ENCODE measurements at regions not wholly inside any gene's neighbourhood (a gene's known extent, or its start where the extent isn't known, plus 50 kb on each side); places are given as distances from the start of the nearest gene placed in this dataset.
"Not testable (repeated sequence)": the region's sequence is repeated elsewhere in the genome, so short reads cannot be mapped to it uniquely, and the experiment has no call there.

DNA sequence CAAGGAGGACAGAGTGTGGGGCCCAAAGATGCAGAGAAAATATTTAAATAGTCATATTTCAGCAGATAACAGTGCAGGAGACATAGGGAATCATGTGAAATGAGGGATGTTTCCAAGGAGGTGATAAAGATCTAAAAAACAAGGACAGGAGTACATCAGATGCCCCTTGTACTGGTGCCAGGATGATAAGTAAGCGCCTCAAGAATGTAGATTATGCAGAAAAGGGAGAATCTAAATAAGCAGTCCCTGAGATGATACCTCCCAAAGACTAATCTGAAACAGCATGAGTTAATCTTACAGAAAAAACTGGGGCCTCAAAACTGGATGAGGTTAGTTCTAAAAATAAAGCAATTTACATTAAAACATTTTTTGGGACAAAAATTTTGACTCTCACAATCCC, 136.1 kb upstream of the WDFY3 start:
- DNase-seq (ENCODE audit: low read depth in 2 of 3, low spot score in 2 of 3), result no peak

DNA sequence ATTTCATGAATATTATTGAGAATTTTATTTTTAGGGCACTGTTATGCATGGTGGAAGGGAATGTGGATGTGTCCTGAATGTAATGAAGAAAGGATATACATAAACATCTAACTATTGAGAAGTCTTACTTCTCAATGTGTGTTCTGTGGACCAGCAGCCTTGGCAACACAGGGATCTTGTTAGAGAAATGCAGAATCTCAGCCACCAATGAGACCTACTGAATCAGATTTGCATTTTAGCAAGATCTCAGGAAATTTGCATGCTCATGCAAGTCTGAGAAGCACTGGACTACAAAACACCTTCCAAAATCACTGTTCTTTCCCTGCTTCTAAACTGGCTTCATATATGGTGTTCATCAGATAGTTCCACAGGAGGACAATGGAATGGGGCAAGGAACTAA, 139.7 kb upstream of the WDFY3 start:
- DNase-seq (ENCODE audit: low read depth in 2 of 3, low spot score in 2 of 3), result no peak

DNA sequence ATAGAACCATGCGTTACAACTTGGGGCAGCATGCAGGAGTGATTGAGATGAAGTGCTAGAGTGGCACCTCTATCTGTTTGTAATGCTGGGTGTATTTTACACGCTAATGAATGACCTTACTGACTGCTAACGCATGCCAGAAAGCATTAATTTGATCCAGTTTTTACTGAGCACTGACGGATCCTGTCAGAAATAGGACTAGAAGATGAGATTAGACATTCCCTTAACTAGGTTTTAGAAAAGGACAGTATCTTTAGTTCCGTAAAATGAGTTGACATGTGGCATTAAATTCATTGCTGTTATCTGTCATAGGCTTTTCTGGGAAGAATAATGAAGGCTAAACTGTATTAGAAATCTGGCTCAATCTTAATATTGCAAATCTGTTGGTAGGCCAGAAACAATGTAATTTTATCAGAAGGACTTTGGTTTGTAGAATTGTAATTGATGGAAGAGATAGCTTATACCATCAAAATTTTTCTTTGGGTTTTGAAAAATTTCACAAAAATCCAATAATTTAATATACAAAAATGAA, 140.4 kb upstream of the WDFY3 start:
- DNase-seq (ENCODE audit: low read depth in 2 of 3, low spot score in 2 of 3), result no peak

DNA sequence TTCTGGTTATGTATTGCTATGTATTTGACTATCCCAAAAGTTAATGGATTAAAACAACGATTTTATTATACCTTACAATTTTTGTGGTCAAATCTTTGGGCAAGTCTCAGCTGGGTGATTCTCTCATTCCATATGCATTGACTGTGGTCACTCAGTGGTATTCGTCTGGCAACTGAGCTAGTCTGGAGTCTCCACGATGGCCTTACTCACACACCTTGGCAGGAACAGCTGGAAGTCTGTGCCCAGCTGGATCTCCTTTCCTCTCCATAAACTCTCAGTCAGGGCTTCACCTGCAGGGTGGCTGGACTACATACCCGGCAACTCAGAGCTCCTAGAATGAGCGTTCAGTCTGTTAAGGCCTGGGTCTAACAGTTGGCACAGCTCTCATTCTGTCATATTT, 141.1 kb upstream of the WDFY3 start:
- DNase-seq (ENCODE audit: low read depth in 2 of 3, low spot score in 2 of 3), result no peak

DNA sequence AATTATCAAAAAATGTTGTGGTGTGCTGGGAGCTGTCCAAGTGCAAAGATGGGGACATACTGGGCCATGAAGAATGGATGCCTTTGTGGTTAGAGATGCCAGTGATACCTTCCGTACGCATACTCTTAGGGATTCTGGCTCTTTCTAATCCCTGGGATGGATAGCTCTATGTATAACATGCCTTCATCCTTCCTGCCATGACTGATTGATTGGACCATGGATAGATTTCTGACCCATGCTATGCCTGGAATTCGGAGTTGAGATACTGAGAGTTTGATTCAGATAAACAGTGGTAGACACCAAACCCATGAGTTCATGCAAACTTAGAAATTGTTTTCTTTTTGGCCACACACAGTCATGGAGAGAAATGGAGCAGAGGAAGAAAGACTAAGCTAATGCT, 147.2 kb upstream of the WDFY3 start:
- DNase-seq (ENCODE audit: low read depth in 2 of 3, low spot score in 2 of 3), result no peak

DNA sequence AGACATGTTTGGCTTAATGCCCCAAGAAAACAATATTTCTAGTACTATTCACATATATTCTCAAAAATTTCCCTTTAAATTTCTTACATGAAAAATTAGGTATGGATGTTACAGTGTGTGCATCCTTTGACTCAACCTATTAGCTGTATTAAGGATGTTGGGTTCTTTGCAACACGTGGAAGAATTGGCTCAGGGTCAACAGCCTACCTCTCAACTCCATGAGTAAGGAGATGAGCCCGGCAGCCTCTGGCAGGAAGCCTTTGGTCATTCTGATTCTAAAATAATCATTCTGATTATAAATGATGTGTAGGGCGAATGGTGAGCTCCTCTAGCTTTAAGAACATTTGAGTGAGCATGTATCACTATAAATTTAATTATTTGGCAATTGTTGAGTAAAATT, 148.0 kb upstream of the WDFY3 start:
- DNase-seq (ENCODE audit: low read depth in 2 of 3, low spot score in 2 of 3), result no peak

DNA sequence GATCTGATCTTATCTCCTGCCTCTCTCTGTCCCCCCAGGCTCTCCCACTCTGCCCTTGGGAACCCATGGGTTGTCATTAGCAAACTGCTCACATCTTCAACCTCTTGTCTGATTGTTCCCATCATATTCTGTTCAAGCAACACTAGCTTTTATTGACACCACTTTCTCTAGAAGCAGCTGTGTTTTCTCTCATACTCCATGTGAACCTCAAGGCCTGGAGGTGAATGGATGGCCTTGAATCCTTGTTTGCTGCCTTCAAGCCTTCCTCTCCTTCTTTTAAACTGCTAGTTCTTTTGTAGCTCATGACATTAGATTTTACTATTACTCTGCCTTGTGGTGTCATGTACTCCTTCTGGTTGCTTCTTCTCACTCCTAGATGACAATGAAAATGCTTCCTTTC, 149.5 kb upstream of the WDFY3 start:
- DNase-seq (ENCODE audit: low read depth in 2 of 3, low spot score in 2 of 3), result no peak

DNA sequence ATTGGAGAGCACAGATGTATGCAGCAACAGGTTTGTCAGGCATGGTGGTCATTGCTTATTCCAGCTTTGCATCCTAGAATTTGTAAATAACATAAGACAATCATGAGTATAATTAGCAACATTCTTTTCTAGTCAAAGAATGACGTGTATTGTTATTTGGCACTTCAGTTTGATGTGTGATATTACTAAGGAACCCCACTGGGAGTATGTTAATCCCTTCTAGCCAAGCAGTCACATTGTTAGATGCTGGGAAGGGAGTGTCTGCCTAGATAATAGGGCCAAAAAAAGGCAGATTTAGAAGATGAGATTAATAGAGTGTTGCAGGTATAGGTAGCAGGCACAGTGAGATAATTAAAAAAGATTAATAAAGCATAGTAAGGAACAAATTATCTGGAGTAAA, 159.2 kb upstream of the WDFY3 start:
- DNase-seq (ENCODE audit: low read depth in 2 of 3, low spot score in 2 of 3), result no peak

DNA sequence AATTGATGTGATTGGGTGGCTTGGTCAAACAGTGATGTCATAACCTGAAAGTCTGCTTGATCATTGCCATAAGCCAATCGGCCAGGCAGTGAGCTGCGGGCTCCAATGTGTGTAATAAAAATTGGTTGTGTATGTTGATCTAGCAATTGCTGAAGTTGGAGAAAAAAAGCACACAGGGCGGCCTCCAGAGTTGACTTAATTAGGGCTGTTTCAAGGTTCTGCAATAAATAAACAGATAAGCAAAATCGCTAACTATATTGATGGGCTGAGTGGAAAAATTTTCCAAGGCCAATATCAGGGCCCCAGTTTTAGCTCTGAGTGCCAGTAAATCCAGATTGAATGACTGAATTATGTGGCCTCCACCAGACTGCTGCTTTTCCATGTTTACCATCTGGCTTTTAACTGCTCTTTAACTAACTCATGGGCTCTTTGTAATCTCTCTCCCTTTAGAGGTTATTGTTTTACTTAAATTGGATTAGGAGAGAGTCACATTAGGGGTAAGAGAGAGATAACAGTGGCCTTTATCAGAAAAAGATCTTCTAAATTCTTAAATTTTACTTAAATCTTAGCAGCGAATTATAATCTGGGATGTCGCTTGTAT, 160.6 kb upstream of the WDFY3 start:
- no peak for DNase-seq (ENCODE audit: low read depth in 2 of 3, low spot score in 2 of 3)

DNA sequence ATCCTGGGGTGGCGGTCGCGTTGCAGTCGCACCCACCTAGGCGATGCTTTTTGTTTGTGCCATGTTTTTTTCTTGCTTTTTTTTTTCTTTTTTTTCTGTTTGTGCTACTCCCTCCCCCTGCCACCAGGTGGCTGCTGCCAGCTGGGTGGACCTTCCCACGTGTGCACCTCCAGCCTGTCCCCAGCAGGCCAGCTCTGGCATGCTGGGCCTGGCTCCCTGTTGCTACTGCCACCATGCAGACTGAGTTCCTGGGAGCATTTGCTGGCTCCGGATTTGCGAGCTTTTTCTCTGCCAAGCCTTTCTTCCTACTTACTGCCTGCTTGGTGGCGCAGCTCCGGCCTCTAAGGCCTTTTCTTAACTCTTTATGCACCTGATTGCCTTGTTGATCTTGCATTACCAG, 161.2 kb upstream of the WDFY3 start:
- DNase-seq (ENCODE audit: low read depth in 2 of 3, low spot score in 2 of 3), result peak in 2 of 3 donors; percentile 5 to 29

DNA sequence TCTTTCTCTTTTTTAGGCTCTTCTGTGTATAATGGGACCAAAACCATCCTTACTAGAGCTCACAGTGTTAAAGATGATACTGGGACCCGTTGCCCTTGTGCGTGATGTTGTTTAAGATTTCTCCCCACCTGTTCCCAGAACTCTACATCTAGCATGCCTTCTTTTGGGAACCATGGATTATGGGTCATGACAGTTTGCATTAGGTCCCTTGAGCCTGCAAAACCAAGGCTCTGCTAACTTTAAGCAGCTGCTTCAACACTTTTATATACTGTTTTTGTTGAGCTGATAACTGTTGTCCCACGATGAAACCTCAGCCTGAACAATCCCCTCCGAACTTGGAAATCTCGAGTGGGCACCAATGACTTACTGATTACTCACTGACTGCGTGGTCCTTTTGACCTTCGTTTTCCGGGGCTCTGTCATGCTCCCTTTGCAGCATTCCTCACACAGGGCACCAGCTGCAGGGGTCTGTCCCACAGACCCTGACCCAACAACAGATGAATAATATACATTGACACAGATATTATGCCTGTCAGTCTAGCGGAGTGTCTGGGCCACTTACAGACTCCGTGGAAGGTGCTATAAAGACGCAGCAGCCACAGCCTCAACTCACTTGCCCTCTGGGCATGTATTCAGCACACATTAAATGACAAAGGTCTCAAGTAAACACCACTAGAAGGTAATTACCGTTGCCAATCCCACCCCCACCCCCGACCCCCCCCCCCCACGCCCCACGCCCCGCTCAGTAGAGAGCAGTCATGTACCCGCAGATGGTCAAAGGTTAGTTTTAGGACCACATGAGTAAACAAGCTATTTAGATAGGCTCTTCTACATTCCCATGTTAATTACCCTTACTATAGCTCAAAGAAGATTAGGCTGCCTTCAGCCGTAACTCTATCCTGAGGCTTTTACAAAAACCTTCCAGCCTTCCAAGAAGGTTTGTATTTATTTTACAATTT, 162.0 kb upstream of the WDFY3 start:
- no peak for DNase-seq (ENCODE audit: low read depth in 2 of 3, low spot score in 2 of 3)

DNA sequence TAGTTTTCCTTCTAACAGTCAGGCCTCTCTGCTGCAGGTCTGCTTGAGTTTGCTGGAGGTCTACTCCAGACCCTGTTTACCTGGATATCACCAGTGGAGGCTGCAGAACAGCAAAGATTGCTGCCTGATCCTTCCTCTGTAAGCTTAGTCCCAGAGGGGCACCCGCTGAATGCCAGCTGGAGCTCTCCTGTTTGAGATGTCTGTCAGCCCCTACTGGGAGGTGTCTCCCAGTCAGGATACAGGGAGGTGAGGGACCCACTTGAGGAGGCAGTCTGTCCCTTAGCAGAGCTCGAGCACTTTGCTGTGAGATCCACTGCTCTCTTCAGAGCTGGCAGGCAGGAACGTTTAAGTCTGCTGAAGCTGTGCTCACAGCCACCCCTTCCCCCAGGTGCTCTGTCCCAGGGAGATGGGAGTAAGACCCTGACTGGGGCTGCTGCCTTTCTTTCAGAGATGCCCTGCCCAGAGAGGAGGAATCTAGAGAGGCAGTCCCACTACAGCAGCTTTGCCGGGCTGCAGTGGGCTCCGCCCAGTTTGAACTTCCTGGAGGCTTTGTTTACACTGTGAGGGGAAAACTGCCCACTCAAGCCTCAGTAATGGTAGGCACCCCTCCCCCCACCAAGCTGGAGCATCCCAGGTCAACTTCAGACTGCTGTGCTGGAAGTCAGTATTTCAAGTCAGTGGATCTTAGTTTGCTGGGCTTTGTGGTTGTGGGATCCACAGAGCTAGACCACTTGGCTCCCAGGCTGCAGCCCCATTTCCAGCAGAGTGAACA, 163.1 kb upstream of the WDFY3 start:
- DNase-seq (ENCODE audit: low read depth in 2 of 3, low spot score in 2 of 3), result not testable (repeated sequence)

DNA sequence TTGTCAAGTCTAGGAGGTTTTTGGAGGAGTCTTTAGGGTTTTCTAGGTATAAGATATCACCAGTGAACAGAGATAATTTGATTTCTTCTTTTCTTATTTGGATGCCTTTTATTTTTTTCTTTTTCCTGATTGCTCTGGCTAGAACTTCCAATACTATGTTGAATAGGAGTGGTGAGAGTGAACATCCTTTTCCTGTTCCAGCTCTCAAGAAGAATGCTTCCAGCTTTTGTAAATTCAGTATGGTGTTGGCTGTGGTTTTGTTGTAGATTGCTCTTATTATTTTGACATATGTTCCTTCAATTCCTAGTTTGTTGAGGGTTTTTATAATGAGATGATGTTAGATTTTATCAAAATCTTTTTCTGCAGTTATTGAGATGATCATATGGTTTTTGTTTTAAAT, 165.6 kb upstream of the WDFY3 start:
- DNase-seq (ENCODE audit: low read depth in 2 of 3, low spot score in 2 of 3), result no peak

DNA sequence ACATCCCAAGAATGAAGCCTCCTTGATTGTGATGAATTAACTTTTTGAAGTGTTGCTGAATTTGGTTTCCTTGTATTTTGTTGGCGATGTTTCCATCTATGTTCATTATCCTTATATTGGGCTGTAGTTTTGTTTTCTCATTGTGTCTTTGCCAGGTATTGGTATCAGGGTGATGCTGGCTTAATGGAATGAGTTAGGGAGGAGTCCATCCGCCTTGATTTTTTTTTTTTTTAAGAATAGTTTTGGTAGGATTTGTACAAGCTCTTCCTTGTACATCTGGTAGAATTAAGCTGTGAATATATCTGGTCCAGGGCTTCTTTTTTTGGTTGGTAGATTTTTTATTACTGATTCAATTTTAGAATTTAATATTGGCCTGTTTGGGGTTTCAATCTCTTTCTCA, 166.1 kb upstream of the WDFY3 start:
- no peak for DNase-seq (ENCODE audit: low read depth in 2 of 3, low spot score in 2 of 3)

DNA sequence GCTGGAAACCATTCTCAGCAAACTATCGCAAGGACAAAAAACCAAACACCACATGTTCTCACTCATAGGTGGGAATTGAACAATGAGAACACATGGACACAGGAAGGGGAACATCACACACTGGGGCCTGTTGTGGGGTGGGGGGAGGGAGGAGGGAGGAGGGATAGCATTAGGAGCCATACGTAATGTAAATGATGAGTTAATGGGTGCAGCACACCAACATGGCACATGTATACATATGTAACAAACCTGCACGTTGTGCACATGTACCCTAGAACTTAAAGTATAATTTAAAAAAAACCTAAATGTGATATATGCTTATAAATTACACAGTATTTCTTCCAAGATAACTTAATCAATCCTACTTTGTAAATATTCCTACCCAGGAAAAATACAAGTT, 173.3 kb upstream of the WDFY3 start:
- DNase-seq (ENCODE audit: low read depth in 2 of 3, low spot score in 2 of 3), result not testable (repeated sequence)

DNA sequence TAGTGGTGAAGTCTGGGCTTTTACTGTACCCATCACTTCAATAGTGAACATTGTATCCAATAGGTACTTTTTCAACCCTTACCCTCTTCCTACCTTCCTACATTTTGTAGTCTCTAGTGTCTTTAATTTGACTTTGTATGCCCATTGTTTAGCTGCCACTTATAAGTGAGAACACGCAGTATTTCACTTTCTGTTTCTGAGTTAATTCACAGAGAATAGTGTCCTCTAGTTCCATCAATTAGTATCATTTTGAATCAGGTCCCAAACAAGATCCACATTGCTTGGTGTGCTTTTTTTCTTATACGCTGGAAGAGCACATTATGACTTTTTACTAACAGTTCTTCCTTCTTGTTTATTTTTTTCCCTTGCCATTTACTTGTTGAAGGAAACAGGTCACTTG, 176.0 kb upstream of the WDFY3 start:
- no peak for DNase-seq (ENCODE audit: low read depth in 2 of 3, low spot score in 2 of 3)

DNA sequence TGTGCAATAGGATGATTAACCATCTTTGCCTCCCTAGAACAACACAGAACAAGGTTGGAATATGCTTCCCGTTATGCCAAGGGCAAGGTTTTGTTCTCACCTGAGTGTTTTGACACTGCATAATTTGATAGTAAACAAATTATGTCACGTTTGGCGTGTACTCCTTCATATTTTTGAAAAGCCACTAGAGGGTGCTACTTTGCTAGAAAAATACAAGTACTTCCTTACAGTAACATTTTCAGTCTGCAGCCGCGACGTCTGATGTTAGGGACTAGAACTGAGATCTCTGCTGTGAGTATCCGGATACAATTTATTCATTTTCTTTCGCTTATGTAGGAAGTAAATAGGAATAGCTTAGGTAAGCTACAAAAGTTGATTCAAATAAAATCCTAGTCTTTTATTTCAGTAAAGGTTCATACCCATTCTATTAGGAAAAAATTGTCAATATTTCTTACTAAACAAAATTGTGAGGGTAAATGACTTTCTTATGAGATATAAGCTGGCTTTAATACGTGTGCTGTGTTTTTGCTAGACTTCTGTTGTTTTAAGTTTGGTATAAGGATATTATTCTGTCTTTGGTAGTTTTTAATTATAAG, 181.1 kb upstream of the WDFY3 start:
- DNase-seq (ENCODE audit: low read depth in 2 of 3, low spot score in 2 of 3), result peak in 2 of 3 donors; percentile 42 to 74

DNA sequence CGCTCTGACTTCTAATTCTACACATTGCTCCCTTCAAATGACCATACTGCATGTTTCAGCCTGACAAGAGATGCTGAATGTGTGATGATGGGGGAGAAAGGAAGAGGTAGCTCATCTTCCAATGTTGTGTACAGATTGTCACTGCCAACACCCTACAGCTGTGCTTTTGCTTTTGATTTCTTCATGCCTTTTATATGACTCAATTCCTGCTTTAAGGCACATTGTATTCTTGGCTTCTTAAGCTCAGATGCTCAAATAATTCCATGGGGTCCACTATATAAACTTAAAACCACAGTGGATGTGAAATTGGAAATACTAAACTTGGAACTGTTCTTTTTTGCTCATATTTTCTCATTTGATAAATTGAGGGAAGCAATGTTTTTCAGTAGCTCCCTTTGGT, 183.2 kb upstream of the WDFY3 start:
- DNase-seq (ENCODE audit: low read depth in 2 of 3, low spot score in 2 of 3), result no peak

DNA sequence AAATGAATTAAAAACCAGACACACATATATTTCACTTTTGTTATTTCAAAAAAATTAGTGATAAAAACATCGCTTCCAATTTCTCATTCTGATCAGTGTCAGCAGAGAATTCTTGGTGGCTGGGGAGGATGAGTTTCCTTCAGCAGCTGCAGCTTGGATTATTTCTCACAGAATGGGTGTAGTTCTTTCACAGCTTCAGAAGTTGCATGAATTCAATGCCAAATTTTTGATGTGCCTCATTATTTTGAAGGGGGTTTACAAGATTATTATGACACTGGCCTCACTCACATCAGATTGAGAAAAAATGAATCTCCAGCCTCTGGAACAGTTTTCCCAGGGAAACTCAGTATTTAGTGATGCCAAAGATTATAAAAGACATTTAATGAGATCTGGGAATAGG, 184.9 kb upstream of the WDFY3 start:
- DNase-seq (ENCODE audit: low read depth in 2 of 3, low spot score in 2 of 3), result no peak

DNA sequence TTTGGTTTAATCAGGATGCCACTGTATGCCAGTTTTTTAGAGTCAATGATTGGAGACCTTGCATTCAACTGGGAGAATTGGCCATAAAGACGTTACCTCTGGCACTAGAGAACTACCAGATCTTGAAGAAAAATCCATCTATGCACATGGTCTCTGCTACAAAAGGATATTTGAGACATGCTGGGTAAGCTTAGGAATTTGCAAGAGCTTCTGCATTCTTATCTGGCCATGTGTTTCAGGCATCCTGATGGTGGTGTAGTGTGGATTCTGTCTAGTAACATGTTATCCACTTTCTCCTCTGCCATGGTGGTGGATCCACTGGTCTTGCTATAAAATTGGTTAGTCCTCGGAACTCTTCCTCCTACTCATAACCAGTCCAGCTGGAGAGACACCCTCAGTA, 185.3 kb upstream of the WDFY3 start:
- DNase-seq (ENCODE audit: low read depth in 2 of 3, low spot score in 2 of 3), result no peak

DNA sequence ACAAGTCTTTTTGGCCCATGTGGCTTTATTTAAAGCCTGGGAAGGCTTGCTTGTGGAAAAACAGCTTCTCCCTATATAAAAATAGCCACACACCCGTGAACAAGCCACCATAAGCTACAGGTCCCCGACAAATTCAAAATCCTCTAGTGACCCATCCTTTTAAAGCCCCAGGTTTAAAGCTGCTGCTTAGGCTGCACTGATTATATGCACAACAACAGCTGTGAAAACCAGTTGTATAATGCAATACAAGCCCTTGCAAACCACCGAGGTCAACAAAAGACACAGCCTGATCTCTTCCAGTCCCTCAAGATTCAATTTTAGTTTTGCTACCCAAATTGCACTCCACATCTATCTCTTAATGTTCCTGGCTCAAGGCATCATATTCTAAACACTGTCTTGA, 186.0 kb upstream of the WDFY3 start:
- no peak for DNase-seq (ENCODE audit: low read depth in 2 of 3, low spot score in 2 of 3)

Measured in hematopoietic multipotent progenitor cell (in vitro differentiated cells).